ENCODE measurements at regions not wholly inside any gene's neighbourhood (a gene's known extent, or its start where the extent isn't known, plus 50 kb on each side); places are given as distances from the start of the nearest gene placed in this dataset.

- no peak overlapping the region for H3K27ac ChIP-seq (ENCODE audit: insufficient read depth, low read length, poor library complexity, severe bottlenecking)
These were observed 759.0 kb upstream of the ADAMTS5 start for GRCh38 chr21:27725916-27726315.

GRCh38 chr21:27722095-27722494 lies 755.2 kb upstream of the ADAMTS5 start:
- Histone ChIP-seq H3K27me3 (replicated peaks; ENCODE audit: control insufficient read depth, insufficient read depth, low read length, poor library complexity, severe bottlenecking) (no peaks in the 10 kb centered on the region), H3K36me3 (ENCODE audit: control insufficient read depth, insufficient read depth, low read length) (no peaks in the 10 kb centered on the region), H3K4me1 (ENCODE audit: control insufficient read depth, insufficient read depth, low read length, poor library complexity, severe bottlenecking) (no peaks in the 10 kb centered on the region), H3K9me3 (ENCODE audit: control insufficient read depth, low read length) (no peaks in the 10 kb centered on the region), H3K27ac (ENCODE audit: insufficient read depth, low read length, poor library complexity, severe bottlenecking) (no peak overlapping the region), H3K4me3 (ENCODE audit: insufficient read depth, low read depth, low read length, poor library complexity, severe bottlenecking) (no peak overlapping the region)
- no peak for DNase-seq

More at GRCh38 chr21:27725916-27726315, 759.0 kb upstream of the ADAMTS5 start:
- Histone ChIP-seq H3K9me3 (ENCODE audit: control insufficient read depth, low read length) (no peaks in the 10 kb centered on the region), H3K27me3 (replicated peaks; ENCODE audit: control insufficient read depth, insufficient read depth, low read length, poor library complexity, severe bottlenecking) (no peaks in the 10 kb centered on the region), H3K36me3 (ENCODE audit: control insufficient read depth, insufficient read depth, low read length) (no peaks in the 10 kb centered on the region), H3K4me1 (ENCODE audit: control insufficient read depth, insufficient read depth, low read length, poor library complexity, severe bottlenecking) (no peaks in the 10 kb centered on the region), H3K4me3 (ENCODE audit: insufficient read depth, low read depth, low read length, poor library complexity, severe bottlenecking) (no peak overlapping the region)
- DNase-seq, result no peak

GRCh38 chr21:27721675-27722074 lies 754.8 kb upstream of the ADAMTS5 start:
- Histone ChIP-seq H3K27ac (ENCODE audit: insufficient read depth, low read length, poor library complexity, severe bottlenecking) (no peak overlapping the region), H3K36me3 (ENCODE audit: control insufficient read depth, insufficient read depth, low read length) (no peaks in the 10 kb centered on the region), H3K4me1 (ENCODE audit: control insufficient read depth, insufficient read depth, low read length, poor library complexity, severe bottlenecking) (no peaks in the 10 kb centered on the region), H3K9me3 (ENCODE audit: control insufficient read depth, low read length) (no peaks in the 10 kb centered on the region), H3K27me3 (replicated peaks; ENCODE audit: control insufficient read depth, insufficient read depth, low read length, poor library complexity, severe bottlenecking) (no peaks in the 10 kb centered on the region), H3K4me3 (ENCODE audit: insufficient read depth, low read depth, low read length, poor library complexity, severe bottlenecking) (no peak overlapping the region)
- no peak for DNase-seq

- H3K9me3 ChIP-seq (ENCODE audit: control insufficient read depth, low read length), result no peaks in the 10 kb centered on the region
- no peaks in the 10 kb centered on the region for H3K27me3 ChIP-seq (replicated peaks; ENCODE audit: control insufficient read depth, insufficient read depth, low read length, poor library complexity, severe bottlenecking)
These were observed 752.3 kb upstream of the ADAMTS5 start for GRCh38 chr21:27719226-27719625.

GRCh38 chr21:27715131-27715530 lies 748.2 kb upstream of the ADAMTS5 start:
- Histone ChIP-seq H3K27me3 (replicated peaks; ENCODE audit: control insufficient read depth, insufficient read depth, low read length, poor library complexity, severe bottlenecking) (no peaks in the 10 kb centered on the region), H3K36me3 (ENCODE audit: control insufficient read depth, insufficient read depth, low read length) (no peaks in the 10 kb centered on the region), H3K4me1 (ENCODE audit: control insufficient read depth, insufficient read depth, low read length, poor library complexity, severe bottlenecking) (no peaks in the 10 kb centered on the region), H3K9me3 (ENCODE audit: control insufficient read depth, low read length) (no peaks in the 10 kb centered on the region), H3K27ac (ENCODE audit: insufficient read depth, low read length, poor library complexity, severe bottlenecking) (no peak overlapping the region), H3K4me3 (ENCODE audit: insufficient read depth, low read depth, low read length, poor library complexity, severe bottlenecking) (no peak overlapping the region)
- DNase-seq, result no peak

More at GRCh38 chr21:27719226-27719625, 752.3 kb upstream of the ADAMTS5 start:
- Histone ChIP-seq H3K36me3 (ENCODE audit: control insufficient read depth, insufficient read depth, low read length) (no peaks in the 10 kb centered on the region), H3K4me3 (ENCODE audit: insufficient read depth, low read depth, low read length, poor library complexity, severe bottlenecking) (no peak overlapping the region), H3K27ac (ENCODE audit: insufficient read depth, low read length, poor library complexity, severe bottlenecking) (no peak overlapping the region), H3K4me1 (ENCODE audit: control insufficient read depth, insufficient read depth, low read length, poor library complexity, severe bottlenecking) (no peaks in the 10 kb centered on the region)
- DNase-seq, result no peak

GRCh38 chr21:27713154-27714109 lies 746.5 kb upstream of the ADAMTS5 start:
- no peak overlapping the region for H3K4me3 ChIP-seq (ENCODE audit: insufficient read depth, low read depth, low read length, poor library complexity, severe bottlenecking)
- no peaks in the 10 kb centered on the region for H3K27me3 ChIP-seq (replicated peaks; ENCODE audit: control insufficient read depth, insufficient read depth, low read length, poor library complexity, severe bottlenecking)
- no peak overlapping the region for H3K27ac ChIP-seq (ENCODE audit: insufficient read depth, low read length, poor library complexity, severe bottlenecking)
- DNase-seq, result no peak
- H3K36me3 ChIP-seq (ENCODE audit: control insufficient read depth, insufficient read depth, low read length), result no peaks in the 10 kb centered on the region
- no peaks in the 10 kb centered on the region for H3K9me3 ChIP-seq (ENCODE audit: control insufficient read depth, low read length)
- H3K4me1 ChIP-seq (ENCODE audit: control insufficient read depth, insufficient read depth, low read length, poor library complexity, severe bottlenecking), result no peaks in the 10 kb centered on the region

GRCh38 chr21:27704567-27705166 lies 737.8 kb upstream of the ADAMTS5 start:
- H3K27me3 ChIP-seq (replicated peaks; ENCODE audit: control insufficient read depth, insufficient read depth, low read length, poor library complexity, severe bottlenecking), result no peaks in the 10 kb centered on the region
- no peak overlapping the region for H3K4me3 ChIP-seq (ENCODE audit: insufficient read depth, low read depth, low read length, poor library complexity, severe bottlenecking)
- no peaks in the 10 kb centered on the region for H3K36me3 ChIP-seq (ENCODE audit: control insufficient read depth, insufficient read depth, low read length)
- H3K9me3 ChIP-seq (ENCODE audit: control insufficient read depth, low read length), result no peaks in the 10 kb centered on the region
- DNase-seq, result no peak
- no peak overlapping the region for H3K27ac ChIP-seq (ENCODE audit: insufficient read depth, low read length, poor library complexity, severe bottlenecking)
- no peaks in the 10 kb centered on the region for H3K4me1 ChIP-seq (ENCODE audit: control insufficient read depth, insufficient read depth, low read length, poor library complexity, severe bottlenecking)

- DNase-seq, result no peak
- H3K9me3 ChIP-seq (ENCODE audit: control insufficient read depth, low read length), result no peaks in the 10 kb centered on the region
- no peaks in the 10 kb centered on the region for H3K36me3 ChIP-seq (ENCODE audit: control insufficient read depth, insufficient read depth, low read length)
These were observed 736.9 kb upstream of the ADAMTS5 start for GRCh38 chr21:27703791-27704190.

GRCh38 chr21:27700974-27701614 lies 734.2 kb upstream of the ADAMTS5 start:
- Histone ChIP-seq H3K4me3 (ENCODE audit: insufficient read depth, low read depth, low read length, poor library complexity, severe bottlenecking) (no peak overlapping the region), H3K27ac (ENCODE audit: insufficient read depth, low read length, poor library complexity, severe bottlenecking) (no peak overlapping the region), H3K27me3 (replicated peaks; ENCODE audit: control insufficient read depth, insufficient read depth, low read length, poor library complexity, severe bottlenecking) (no peaks in the 10 kb centered on the region), H3K9me3 (ENCODE audit: control insufficient read depth, low read length) (no peaks in the 10 kb centered on the region), H3K36me3 (ENCODE audit: control insufficient read depth, insufficient read depth, low read length) (no peaks in the 10 kb centered on the region), H3K4me1 (ENCODE audit: control insufficient read depth, insufficient read depth, low read length, poor library complexity, severe bottlenecking) (no peaks in the 10 kb centered on the region)
- DNase-seq, result peak in 1 of 3 donors; percentile 5

More at GRCh38 chr21:27703791-27704190, 736.9 kb upstream of the ADAMTS5 start:
- H3K4me1 ChIP-seq (ENCODE audit: control insufficient read depth, insufficient read depth, low read length, poor library complexity, severe bottlenecking), result no peaks in the 10 kb centered on the region
- no peak overlapping the region for H3K4me3 ChIP-seq (ENCODE audit: insufficient read depth, low read depth, low read length, poor library complexity, severe bottlenecking)
- H3K27ac ChIP-seq (ENCODE audit: insufficient read depth, low read length, poor library complexity, severe bottlenecking), result no peak overlapping the region
- H3K27me3 ChIP-seq (replicated peaks; ENCODE audit: control insufficient read depth, insufficient read depth, low read length, poor library complexity, severe bottlenecking), result no peaks in the 10 kb centered on the region

- Histone ChIP-seq H3K4me3 (ENCODE audit: insufficient read depth, low read depth, low read length, poor library complexity, severe bottlenecking) (no peak overlapping the region), H3K27ac (ENCODE audit: insufficient read depth, low read length, poor library complexity, severe bottlenecking) (no peak overlapping the region), H3K9me3 (ENCODE audit: control insufficient read depth, low read length) (no peaks in the 10 kb centered on the region), H3K4me1 (ENCODE audit: control insufficient read depth, insufficient read depth, low read length, poor library complexity, severe bottlenecking) (no peaks in the 10 kb centered on the region), H3K36me3 (ENCODE audit: control insufficient read depth, insufficient read depth, low read length) (no peaks in the 10 kb centered on the region), H3K27me3 (replicated peaks; ENCODE audit: control insufficient read depth, insufficient read depth, low read length, poor library complexity, severe bottlenecking) (no peaks in the 10 kb centered on the region)
- DNase-seq, result no peak
These were observed 728.4 kb upstream of the ADAMTS5 start for GRCh38 chr21:27695246-27695645.

Measured in effector memory CD4-positive, alpha-beta T cell (primary cell).